Medulla oblongata (tissue), 1 donor: ENCODE measurements at regions not wholly inside any gene's neighbourhood (a gene's known extent, or its start where the extent isn't known, plus 50 kb on each side); places are given as distances from the start of the nearest gene placed in this dataset.
"Not testable (repeated sequence)": the region's sequence is repeated elsewhere in the genome, so short reads cannot be mapped to it uniquely, and the experiment has no call there.

Experiments used
- DNase-seq: peaks from one replicate; pipeline ENCODE4 v3.0.0-alpha.2; 2015; ENCODE audit errors: extremely low spot score

DNA sequence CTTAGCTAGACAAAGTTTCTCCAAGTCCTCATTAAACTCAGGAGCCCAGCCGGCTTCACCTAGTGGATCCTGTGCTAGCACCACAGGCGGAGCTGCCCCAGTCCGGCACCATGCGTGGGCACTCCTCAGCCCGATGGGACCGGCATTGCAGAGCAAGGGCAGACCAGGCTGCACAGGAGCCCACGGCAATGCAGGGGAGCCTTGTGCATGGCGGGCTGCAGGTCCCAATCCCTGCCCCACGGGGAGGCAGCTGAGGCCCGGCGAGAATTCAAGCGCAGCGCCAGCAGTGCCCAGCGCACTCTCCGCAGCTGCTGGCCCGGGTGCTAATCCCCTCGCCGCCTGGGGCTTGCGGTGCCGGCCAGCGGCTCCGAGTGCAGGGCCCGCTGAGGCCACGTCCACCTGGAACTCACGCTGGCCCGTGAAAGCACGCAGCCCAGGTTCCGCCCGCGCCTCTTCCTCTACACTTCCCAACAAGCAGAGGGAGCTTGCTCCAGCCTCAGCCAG, 292.3 kb upstream of the EYS start:
- no peak for DNase-seq

DNA sequence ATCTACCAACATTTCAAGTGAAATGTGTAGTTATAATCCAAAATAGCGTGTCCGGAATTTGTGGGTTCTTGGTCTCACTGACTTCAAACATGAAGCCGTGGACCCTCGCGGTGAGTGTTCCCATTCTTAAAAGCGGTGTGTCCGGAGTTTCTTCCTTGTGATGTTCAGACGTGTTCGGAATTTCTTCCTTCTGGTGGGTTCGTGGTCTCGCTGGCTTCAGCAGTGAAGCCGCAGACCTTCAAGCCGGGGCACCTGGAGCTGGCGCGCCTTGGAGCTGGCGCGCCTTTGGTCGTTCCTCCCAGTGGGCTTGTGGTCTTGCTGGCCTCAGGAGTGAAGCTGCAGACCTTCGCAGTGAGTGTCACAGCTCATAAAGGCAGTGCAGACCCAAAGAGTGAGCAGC, 291.5 kb upstream of the EYS start:
- DNase-seq: no peak

DNA sequence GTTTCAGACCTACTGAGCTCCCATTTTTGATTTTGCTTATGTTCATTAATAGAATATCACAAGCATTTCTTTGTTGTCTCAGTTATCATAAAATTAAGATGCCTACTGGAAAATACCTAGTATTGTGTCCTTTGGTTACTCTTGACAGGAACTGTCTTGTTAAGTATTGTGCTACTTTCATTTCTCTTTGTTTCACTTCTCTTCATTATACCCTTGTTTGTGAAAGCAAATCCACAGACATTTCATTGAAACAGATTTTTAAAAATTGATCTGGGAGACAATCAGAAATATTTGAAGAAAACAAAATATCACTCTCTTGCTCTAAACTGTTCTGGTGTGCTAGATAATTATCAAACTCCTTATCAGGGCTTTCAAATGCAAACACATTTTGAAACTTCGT, 290.5 kb upstream of the EYS start:
- no peak for DNase-seq

DNA sequence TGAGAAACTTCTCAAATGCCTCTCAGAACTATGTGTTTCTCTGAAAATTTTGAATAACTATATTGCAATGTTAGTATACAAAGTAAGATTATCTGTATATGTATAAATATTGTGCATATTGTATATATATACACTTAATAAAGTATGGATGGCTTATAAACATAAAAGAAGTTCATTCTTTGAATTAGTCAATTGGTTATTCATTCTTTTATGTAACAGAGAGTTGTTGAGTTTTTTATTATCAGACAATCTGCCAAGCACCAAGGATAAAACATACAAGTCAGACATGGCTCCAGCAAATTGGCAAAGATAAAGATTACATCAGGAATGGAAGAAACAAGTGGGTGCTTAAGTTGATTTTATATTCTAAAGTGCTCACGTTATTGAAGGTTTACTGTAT, 289.1 kb upstream of the EYS start:
- no peak for DNase-seq

DNA sequence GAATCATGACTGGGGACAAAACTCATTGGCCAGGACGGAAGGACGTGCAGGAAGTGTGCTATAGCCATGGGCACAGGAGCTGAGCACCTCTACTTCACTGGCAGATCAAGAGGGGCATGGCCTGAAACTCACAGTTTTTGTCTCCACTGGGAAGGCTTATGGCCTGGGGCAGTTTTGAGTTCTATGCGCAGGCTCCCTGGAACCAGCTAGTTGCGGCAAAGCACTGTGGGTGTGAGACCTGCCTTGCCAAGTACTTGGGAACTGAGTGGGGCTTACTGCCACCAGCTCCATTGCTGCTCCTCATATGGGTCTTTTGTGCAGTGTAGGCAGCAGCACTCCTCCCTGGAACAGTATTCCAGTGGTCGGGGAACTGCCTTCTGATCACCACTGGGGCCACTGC, 282.6 kb upstream of the EYS start:
- DNase-seq: no peak

DNA sequence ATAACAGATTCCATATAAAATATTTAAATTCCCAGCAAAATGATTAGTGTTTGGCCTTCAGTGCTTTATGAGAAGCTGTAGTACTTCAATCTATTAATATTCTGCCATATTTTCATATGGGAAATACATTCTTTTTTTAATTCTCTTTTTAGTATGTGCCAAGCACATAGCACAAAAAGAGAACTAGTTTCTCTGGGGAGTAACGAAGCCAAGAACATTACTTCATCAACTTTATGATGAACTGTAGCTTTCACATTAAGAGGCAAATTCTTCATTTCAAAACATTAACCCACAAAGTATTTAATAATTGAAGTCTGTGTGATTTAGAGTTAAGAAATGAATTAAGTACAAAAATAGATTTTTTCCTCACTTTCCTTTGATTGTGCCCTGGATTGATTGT, 281.0 kb upstream of the EYS start:
- no peak for DNase-seq

DNA sequence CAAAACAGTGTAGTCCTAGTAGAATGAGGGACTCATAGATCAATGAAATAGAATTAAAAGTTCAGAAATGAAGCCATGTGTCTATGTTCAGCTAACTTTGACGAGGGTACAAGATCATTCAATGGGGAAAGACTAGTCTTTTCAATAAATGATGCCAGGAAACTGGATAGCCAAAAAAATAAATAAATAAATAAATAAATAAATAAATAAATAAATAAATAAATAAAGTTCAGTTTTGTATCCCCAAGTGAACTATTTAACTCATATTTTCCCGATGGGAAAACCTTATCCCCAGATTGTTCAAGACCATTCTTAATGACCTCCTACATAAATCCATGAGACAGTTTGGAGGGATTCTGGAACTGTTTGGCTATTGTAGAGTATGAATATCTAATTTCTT, 277.1 kb upstream of the EYS start:
- no peak for DNase-seq

DNA sequence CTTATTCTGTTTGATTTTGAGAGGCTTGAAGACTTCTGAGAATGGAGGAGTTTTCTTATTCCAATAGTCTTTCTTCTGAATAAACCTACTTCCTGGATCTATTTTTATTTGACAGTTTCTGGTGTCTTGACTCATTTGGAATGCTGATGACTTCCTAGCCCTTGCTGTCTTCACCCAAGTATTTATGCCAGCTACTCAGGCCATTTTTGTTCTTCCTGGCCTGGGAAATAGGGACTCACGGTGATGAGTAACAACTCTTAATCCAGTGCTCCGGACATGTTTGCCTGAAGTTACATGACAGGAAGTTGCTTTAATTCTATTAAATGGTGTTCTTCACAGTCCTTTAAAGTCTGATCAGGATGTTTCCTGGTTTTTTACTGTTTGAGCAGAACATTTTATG, 272.1 kb upstream of the EYS start:
- no peak for DNase-seq

DNA sequence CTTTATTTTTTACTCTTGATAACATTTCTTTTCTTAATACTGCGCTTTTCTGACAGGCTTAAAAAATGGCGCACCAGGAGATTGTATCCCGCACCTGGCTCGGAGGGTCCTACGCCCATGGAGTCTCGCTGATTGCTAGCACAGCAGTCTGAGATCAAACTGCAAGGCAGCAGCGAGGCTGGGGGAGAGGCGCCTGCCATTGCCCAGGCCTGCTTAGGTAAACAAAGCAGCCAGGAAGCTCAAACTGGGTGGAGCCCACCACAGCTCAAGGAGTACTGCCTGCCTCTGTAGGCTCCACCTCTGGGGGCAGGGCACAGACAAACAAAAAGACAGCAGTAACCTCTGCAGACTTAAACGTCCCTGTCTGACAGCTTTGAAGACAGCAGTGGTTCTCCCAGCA, 264.2 kb upstream of the EYS start:
- not testable (repeated sequence) for DNase-seq

DNA sequence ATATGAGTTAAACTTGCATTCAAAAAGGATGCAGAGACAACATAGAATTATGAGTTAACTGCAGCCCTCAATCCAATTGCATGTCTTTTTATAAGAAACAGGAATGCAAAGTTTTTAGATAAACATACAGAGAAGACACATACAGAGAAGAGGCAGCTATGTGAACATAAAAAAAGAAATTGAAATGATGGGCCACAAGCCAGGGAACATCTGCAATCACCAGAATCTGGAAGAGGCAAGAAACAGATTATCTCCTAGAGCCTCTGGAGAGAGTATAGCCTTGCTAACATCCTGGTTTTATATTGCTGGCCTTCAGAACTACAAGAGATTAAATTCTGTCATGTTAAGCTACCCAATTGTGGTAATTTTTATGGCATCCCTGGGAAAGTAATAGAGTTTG, 257.2 kb upstream of the EYS start:
- no peak for DNase-seq

DNA sequence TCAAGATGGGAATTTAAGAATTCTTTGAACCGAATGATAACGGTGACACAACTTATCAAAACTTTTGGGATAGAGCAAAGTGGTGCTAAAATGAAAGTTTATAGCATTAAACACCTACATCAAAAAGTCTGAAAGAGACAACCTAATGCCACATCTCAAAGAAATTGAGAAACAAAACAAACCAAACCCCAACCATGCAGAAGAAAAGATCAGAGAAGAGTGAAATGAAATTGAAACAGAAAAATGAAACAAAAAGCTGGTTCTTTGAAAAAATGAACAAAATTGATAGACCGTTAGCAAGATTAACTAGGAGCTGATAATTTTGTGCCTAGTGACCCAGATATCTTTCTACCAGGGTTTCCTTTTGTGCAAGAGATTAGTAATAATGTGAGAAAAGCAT, 248.0 kb upstream of the EYS start:
- no peak for DNase-seq

DNA sequence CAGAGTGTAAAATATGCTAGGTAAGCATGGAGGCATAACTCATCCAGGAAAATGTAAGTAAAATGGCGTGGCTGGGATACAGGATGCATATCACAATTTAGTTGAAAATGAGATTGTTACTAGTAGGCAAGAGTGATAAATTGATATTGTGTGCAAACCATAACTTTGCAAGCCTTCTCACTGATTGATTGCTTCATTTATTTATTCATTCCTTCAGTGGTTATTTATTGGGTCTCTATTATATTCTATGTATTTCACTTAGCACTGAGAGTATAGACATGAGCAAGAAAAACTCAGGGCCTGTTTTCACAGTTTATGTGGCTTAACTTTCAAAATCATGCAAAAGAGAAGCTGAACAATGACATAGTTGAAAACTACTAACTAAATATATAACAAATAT, 241.0 kb upstream of the EYS start:
- DNase-seq: no peak

DNA sequence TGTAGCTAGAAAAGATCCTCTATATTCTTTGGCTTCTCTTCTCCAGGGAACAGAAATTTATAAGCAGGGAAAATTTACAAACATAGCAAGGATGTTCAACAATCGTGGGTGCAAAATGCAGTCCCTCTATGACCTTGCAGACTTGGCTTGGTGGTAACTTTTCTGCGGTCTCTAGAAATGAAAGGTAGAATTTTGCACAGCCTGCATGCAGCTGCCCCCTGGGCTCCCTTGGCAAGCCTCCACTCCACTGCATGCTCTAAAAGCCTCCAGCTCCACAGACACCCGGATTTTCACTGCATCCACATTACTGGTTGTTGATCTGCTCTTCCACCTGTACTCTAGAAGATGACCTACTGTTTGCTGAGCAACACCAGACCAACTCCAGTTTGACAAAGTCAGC, 236.5 kb upstream of the EYS start:
- no peak for DNase-seq

DNA sequence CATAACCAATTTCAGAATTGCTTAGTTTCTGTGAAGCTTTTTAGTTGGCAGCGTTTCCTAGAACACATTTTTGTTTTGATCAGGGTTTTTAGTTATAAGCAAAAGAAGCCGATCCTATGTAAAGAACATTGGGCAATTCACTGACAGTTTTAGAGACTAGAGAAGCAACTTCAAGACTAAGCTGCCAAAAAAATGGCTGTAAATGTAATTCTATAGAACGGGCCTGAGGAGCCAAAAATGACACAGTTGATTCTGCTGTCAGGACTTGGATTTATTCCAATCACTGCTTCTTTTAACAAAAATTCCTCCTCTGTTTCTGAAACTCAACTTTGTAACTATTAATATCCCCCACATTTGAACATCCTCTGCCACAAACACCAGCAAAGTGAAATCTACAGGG, 236.0 kb upstream of the EYS start:
- no peak for DNase-seq

DNA sequence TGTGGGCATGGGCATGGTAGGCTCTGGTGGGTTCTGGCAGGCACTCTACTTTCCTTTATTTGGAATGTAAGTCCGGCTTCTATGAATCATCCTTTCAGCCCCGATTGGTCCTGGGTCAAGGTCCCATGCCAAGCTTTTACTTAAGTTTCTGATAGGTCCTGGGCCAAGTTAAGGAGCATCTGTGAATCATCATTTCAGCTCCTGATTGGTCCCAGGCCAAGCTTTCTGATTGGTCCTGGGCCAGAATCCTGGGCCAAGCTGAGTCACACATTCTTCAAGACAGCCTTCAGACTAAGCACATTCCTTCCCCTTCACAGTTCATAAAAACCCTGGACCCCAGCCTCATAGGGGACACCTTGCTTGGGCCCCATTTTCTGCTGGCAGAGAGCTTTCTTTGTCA, 231.0 kb upstream of the EYS start:
- DNase-seq: no peak

DNA sequence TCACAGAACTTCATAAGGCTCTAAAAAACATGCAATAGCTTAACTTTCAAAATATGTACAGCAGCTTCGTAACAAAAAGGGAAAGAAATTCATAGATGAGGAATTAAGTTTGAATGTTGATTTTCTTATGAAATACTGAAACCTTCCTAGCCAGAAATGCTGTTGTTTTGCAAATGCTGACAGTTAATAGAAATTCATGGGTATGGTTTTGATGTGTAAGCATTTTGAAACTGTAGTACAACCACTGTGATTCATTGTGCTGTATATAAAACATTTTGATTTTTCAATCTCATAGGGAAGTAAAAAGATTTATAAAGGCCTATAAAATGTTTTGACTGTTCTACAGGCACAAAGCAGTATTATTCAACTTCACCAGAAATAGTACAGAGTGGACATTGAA, 228.4 kb upstream of the EYS start:
- no peak for DNase-seq

DNA sequence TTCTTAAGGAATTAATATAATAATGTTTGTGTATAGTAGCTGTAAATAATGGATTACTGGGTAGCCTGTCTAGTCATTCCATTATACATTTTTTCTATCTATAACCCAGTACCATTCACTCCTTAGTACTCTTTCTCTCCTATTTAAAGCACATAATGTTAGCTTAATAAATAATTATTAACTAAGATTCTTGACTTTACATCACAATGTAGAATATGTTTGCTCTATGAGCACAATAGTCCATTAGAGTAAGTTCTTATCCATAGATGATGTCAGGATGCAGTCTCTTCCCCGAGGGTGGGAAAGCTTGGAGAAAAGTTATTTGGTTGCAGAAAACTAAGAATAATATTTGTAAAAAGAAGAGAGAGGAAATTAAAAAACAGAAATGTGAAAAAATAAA, 226.4 kb upstream of the EYS start:
- DNase-seq: no peak

DNA sequence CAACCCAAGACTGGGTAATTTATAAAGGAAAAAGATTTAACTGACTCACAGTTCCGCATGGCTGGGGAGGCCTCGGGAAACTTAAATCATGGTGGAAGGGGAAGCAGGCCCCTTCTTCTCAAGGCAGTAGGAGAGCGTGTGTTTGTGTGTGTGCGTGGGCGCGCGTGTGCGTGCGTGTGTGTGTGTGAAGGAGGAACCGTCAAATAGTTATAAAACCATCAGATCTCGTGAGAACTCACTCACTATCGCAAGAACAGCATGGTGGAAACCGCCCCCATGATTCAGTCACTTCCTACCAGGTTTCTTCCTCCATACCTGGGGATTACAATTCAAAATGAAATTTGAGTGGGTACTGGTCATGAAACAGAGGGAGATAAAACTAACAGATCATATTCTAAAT, 220.1 kb upstream of the EYS start:
- DNase-seq: no peak

DNA sequence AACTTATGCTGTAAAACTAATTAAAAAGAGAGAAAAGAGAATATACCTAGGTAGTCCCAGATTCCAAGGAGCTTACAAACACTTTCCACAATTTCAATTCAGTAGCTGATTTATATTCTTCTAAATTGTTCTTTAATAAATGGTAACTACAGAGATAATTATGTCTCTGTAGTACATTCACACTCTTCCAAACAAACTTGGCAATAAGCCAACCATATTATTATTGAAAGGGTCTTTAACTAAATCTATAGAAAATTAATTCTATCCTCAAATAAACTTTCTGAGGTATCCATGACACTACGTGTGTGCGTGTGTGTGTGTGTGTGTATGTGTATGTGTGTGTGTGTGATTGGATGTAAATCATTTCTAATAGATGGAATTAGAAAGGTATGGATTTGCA, 217.4 kb upstream of the EYS start:
- no peak for DNase-seq

DNA sequence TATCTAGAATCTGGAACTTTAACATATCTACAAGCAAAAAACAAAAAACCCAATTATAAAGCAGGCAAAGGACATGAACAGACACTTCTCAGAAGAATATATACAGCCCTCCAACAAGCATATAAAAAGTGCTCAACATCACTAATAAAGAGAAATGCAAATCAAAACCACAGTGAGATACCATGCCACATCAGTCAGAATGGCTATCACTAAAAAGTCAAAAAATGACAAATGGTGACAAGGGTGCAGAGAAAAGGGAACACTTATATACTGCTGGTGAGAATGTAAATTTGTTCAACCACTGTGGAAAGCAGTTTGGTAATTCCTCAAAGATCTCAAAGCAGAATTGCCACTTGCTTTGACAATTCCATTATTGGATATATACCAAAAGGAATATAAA, 215.0 kb upstream of the EYS start:
- DNase-seq: no peak

DNA sequence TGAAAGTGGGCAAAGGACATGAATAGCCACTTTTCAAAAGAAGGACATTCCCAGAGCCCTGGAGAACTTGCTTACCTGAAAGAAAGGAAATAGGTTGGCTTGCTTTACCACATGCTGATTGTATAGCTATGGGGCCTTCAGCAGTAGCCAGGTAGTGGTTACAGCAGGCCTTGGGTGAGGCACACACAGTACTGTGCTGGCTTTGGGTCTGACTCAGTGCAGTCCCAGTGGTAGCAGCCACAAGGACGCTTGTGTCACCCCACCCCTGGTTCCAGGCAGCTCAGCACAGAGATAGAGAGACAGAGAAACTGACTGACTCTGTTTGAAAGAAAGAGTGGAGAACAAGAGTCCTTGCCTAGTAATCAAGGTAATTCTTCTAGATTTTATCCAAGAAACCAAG, 201.0 kb upstream of the EYS start:
- no peak for DNase-seq

DNA sequence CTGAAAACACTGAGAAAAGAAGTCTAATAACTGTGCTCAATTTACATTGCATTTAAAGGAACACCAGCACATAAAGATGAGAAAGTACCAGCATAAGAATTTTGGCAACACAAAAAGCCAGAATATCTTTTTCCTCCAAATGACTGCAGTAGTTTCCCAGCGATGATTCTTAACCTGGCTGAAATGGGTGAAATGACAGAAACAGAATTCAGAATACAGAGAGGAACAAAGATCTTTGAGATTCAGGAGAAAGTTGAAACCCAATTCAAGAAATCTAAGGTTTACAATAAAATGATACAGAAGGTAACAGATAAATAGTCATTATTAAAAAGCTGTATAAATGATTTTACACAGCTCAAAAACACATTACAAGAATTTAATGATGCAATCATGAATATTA, 197.0 kb upstream of the EYS start:
- DNase-seq: no peak

DNA sequence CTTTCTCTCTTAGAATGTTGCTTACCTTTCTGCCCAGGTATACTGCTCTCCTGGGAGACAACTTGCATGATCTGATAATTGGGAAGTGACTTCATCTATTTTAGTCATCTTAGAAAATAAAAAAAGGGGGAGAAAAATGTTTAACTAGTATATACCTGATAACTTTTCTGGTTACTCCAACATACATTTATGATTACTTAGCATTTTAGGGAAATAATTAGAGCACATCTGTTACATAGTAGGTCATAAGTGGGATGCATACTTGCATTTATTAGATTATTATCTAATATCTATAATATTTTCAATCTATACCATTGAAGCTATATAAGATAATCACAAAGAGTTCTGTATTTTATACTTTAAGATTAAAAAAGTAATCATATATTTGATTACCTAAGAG, 193.9 kb upstream of the EYS start:
- DNase-seq: no peak

DNA sequence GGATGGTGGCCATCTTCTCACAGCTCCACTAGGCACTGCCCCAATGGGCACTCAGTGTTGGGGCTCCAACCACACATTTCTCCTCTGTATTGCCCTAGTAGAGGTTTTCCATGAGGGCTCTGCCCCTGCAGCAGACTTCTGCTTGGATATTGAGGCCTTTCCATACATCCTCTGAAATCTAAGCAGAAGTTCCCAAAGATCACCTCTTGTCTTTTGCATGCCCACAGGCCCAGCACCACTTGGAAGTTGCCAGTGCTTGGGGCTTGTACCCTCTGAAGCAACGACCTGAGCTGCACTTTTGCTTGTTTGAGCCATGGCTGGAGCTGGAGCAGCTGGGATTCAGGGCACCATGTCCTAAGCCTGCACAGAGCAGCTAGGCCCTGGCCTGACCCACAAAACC, 189.1 kb upstream of the EYS start:
- DNase-seq: no peak

DNA sequence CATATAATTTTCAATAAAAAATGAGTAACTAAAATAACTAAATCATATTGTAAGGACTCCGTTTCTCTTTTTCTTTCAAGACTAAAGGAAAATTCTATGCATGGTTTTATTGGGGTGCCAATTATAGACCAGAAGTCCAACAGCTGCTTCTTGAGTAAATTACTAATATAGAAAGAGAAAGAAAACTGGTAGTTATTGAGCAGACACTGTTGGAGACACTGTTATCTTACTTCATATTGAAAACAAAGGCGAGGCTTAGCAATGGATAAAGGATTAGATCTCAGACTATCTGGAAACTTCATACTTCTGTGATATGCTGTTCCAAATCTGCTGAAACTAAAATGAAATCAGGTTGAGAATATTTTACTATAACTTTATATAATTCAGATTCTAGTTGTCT, 169.6 kb upstream of the EYS start:
- DNase-seq: no peak
